HG03575 (cell line): ENCODE measurements at regions not wholly inside any gene's neighbourhood (a gene's known extent, or its start where the extent isn't known, plus 50 kb on each side); places are given as distances from the start of the nearest gene placed in this dataset.

Source experiments
- ATAC-seq: cut with Tn5 transposase; IDR thresholded peaks from one replicate; pipeline ENCODE4 v1.9.1; 2021; ENCODE audit not compliant: unreplicated experiment, insufficient number of reproducible peaks, low FRiP score; ENCODE audit errors: extremely low read depth

GRCh38 chr9:120158221-120158620 is 421.7 kb downstream of the CDK5RAP2 start:
- no peak for ATAC-seq

GRCh38 chr9:120156376-120156775 is 423.6 kb downstream of the CDK5RAP2 start:
- ATAC-seq: no peak

GRCh38 chr9:120153258-120153657 is 426.7 kb downstream of the CDK5RAP2 start:
- ATAC-seq: no peak

- no peak for ATAC-seq
Measured at GRCh38 chr9:120152295-120152694, 427.7 kb downstream of the CDK5RAP2 start.

GRCh38 chr9:120151806-120152205 is 428.2 kb downstream of the CDK5RAP2 start:
- no peak for ATAC-seq

- no peak for ATAC-seq
Measured at GRCh38 chr9:120151149-120151548, 428.8 kb downstream of the CDK5RAP2 start.

GRCh38 chr9:120138955-120139354 is 441.0 kb downstream of the CDK5RAP2 start:
- no peak for ATAC-seq

GRCh38 chr9:120137186-120137840 is 442.7 kb downstream of the CDK5RAP2 start:
- no peak for ATAC-seq

GRCh38 chr9:120136696-120137095 is 443.3 kb downstream of the CDK5RAP2 start:
- no peak for ATAC-seq

- ATAC-seq: no peak
Measured at GRCh38 chr9:120117081-120117480, 462.9 kb downstream of the CDK5RAP2 start.

- no peak for ATAC-seq
Measured at GRCh38 chr9:120110520-120110919, 469.4 kb downstream of the CDK5RAP2 start.

- no peak for ATAC-seq
Measured at GRCh38 chr9:120109242-120109641, 470.7 kb downstream of the CDK5RAP2 start.

GRCh38 chr9:120107138-120107537 is 472.8 kb downstream of the CDK5RAP2 start:
- no peak for ATAC-seq

GRCh38 chr9:120104771-120105170 is 475.2 kb downstream of the CDK5RAP2 start:
- ATAC-seq: no peak

- ATAC-seq: no peak
Measured at GRCh38 chr9:120100595-120100994, 479.4 kb downstream of the CDK5RAP2 start.

GRCh38 chr9:120099065-120099464 is 480.9 kb downstream of the CDK5RAP2 start:
- no peak for ATAC-seq

- no peak for ATAC-seq
Measured at GRCh38 chr9:120098584-120098983, 481.4 kb downstream of the CDK5RAP2 start.

- no peak for ATAC-seq
Measured at GRCh38 chr9:120091206-120091605, 488.8 kb downstream of the CDK5RAP2 start.

- no peak for ATAC-seq
Measured at GRCh38 chr9:120080849-120081248, 499.1 kb downstream of the CDK5RAP2 start.

- ATAC-seq: no peak
Measured at GRCh38 chr9:120078112-120078511, 501.9 kb downstream of the CDK5RAP2 start.

- ATAC-seq: no peak
Measured at GRCh38 chr9:120071760-120072159, 508.2 kb downstream of the CDK5RAP2 start.
